HFF-Myc (cell line): ENCODE measurements at regions not wholly inside any gene's neighbourhood (a gene's known extent, or its start where the extent isn't known, plus 50 kb on each side); places are given as distances from the start of the nearest gene placed in this dataset.

Source experiments
- DNase-seq: peaks from one replicate; pipeline ENCODE4 v3.0.0-alpha.2; 2011; ENCODE audit warnings: low read depth; ENCODE audit errors: extremely low read depth
- H3K4me3 ChIP-seq: replicated peaks from 2 replicates; pipeline ENCODE4 v1.5.1; 2011; ENCODE audit warnings: low read depth, mild to moderate bottlenecking, control low read depth, low read length
- CTCF ChIP-seq: IDR thresholded peaks from 2 replicates; pipeline ENCODE4 v1.5.1; 2012; ENCODE audit warnings: mild to moderate bottlenecking, low read depth, low read length, control low read depth; ENCODE audit errors: missing control alignments

DNA sequence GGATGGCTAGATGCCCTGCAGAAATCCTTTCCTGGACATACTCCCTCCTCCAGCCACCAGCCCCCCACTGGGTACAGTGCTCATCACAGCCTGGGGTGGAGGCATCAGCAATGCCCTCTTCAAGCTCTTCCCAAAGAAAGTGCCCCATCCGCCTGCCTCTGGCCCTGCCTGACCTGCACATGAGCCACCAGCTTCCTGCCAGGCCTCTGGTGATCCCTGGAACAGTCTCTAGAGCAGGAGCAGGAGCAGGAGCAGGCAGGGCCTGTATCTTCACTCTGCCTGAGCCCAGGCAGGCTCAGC lies 54.1 kb upstream of the CAB39 start:
- no peak overlapping the region for H3K4me3 ChIP-seq
- no peak for DNase-seq
- no peak for TF ChIP-seq CTCF

GRCh38 chr2:230658877-230659652 lies 53.6 kb upstream of the CAB39 start:
- TF ChIP-seq CTCF, result no peak
- H3K4me3 ChIP-seq, result no peak overlapping the region
- no peak for DNase-seq

- DNase-seq, result no peak
- no peak overlapping the region for H3K4me3 ChIP-seq
- no peak for TF ChIP-seq CTCF
These were observed 52.2 kb upstream of the CAB39 start for GRCh38 chr2:230660294-230661060.

DNA sequence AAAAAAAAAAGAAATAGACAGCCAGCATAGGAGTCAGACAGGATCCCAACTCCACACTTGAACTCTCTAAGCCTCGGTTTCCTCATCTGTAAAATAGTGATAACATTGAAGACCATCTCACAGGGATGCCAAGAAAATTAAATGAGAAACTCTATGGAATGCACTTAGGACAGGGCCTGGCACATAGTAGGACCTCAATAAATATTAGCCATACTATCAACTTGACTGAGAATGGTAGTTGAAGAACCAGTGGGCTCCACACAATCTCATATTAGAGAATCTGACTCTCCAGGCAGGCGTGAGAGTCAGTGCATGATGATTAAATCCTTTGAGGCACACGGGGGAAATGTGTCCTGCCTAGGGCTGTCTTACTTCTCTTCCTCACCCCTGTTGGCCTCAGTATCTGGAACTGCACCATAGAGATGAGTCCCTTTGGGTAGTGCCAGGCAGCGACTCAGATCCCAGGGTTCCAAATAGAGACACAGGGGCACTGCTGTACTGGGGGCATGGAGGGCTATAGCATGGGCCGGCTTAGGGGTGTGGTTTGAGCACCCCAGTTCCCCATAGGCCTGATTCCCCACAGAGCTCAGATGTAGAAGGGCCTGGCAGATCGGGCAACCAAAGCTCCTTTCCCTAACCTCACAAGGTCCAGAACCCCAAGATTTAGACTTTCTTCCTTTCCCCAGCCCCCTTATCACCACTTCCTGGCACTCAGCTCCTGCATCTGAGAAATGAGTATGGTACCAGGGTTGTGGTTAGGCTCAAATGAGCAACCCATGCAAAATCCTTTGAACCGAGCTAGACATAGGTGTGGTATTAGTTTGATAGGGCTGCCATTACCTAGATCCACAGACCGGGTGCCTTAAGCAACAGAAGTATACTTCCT lies 51.3 kb upstream of the CAB39 start:
- no peak overlapping the region for H3K4me3 ChIP-seq
- DNase-seq, result no peak
- TF ChIP-seq CTCF, result no peak
